Heart left ventricle (tissue), 16 donors: ENCODE measurements at regions not wholly inside any gene's neighbourhood (a gene's known extent, or its start where the extent isn't known, plus 50 kb on each side); places are given as distances from the start of the nearest gene placed in this dataset.

Experiments used
- ATAC-seq, 4 donors: fragments of 200-7000 bp; cut with Tn5 transposase; one replicate each; pipeline ENCODE4 v1.9.1; 2020 to 2022; ENCODE audit warnings: moderate library complexity in 4 of 4, mild to moderate bottlenecking in 3 of 4, moderate number of reproducible peaks in 1 of 4
- DNase-seq, 5 donors: peaks; one replicate each; pipeline ENCODE4 v3.0.0-alpha.2; 2020
- H3K27ac ChIP-seq, 12 donors: fragments of 200-600 bp; sonication (generic) in 4 of 12; one replicate each; pipeline versions ENCODE4 v1.5.0 to v1.8.0; 2016 to 2022; ENCODE audit warnings: mild to moderate bottlenecking in 2 of 12
- H3K27me3 ChIP-seq, 9 donors: fragments of 200-600 bp; sonication (generic) in 2 of 9; one replicate each; pipeline versions ENCODE4 v1.5.1 to v1.8.0; 2016 to 2022; ENCODE audit warnings: mild to moderate bottlenecking in 3 of 9
- H3K36me3 ChIP-seq, 9 donors: fragments of 200-600 bp; sonication (generic) in 2 of 9; one replicate each; pipeline versions ENCODE4 v1.5.0 to v1.8.0; 2018 to 2022; ENCODE audit warnings: mild to moderate bottlenecking in 2 of 9
- H3K4me1 ChIP-seq, 12 donors: fragments of 200-600 bp; sonication (generic) in 4 of 12; one replicate each; pipeline versions ENCODE4 v1.5.0 to v1.8.0; 2016 to 2022; ENCODE audit warnings: mild to moderate bottlenecking in 3 of 12
- H3K4me3 ChIP-seq, 12 donors: fragments of 200-600 bp; sonication (generic) in 4 of 12; one replicate each; pipeline versions ENCODE4 v1.5.0 to v1.8.0; 2017 to 2022; ENCODE audit warnings: mild to moderate bottlenecking in 9 of 12, moderate library complexity in 4 of 12
- H3K9me3 ChIP-seq, 12 donors: fragments of 200-600 bp; sonication (generic) in 4 of 12; one replicate each; pipeline versions ENCODE4 v1.5.0 to v1.8.0; 2016 to 2022; ENCODE audit warnings: mild to moderate bottlenecking in 1 of 12
- POLR2A ChIP-seq, 2 donors: fragments of 450-650 bp; IDR thresholded peaks; one replicate each; pipeline ENCODE4 v1.6.1; 2017; ENCODE audit warnings: antibody characterized with exemption in 2 of 2, mild to moderate bottlenecking in 2 of 2, moderate library complexity in 2 of 2
- WGBS, 4 donors: extraction: QIAGEN DNeasy Blood & Tissue Kit in 2 of 4; methylation state at CpG; one replicate each; pipeline versions ENCODE4 v1.1.5 to v1.1.7; 2013 to 2018; 5-methylcytosine and 5-hydroxymethylcytosine counted together
- intact Hi-C, 10 donors: fragments of 100-400 bp; cut with DNase I; formaldehyde crosslinking; loops; one replicate each; pipeline versions ENCODE4 v1.11.1 to v1.14.2; 2022
- TF ChIP-seq, protein P1 (sequence below), 12 donors: fragments of 200-600 bp; sonication (generic) in 4 of 12; IDR thresholded peaks; one replicate each; pipeline versions ENCODE4 v1.5.0 to v1.8.0; 2018 to 2022; ENCODE audit warnings: antibody characterized with exemption in 12 of 12, mild to moderate bottlenecking in 5 of 12
- donor health status: ischemic (EF 13 %, LVEDD 7.1; RV severe dilation, severe dysfunction).
- donor health status: healthy with polysubstance abuse.
- donor health status: DM: no; HTN: yes; CAD: no.
- donor health status: DM: no; HTN: no; CAD: no.
- donor health status: ischemic (EF 25% LVEDD 6.9; RV normal size, moderate dysfunction).
- donor health status: ischemic (EF 25% LVEDD 5.7; RV mildly dilated, moderate dysfunction).
- donor health status: healthy.
- donor health status: DM: yes; HTN: yes; CAD: no.
- donor health status: ischemic (EF 35%, LVEDD 5.7; RV mildly dilated, moderate dysfunction).
- donor health status: nonischemic (EF 11% LVEDD 7.7; RV severe dilation, severe dysfunction).
- donor health status: DM: yes; HTN: yes; CAD: no.
- donor health status: PGD.
- donor health status: ischemic (EF 29% LVEDD 5.4; RV normal size, mild dysfunction).
- donor health status: nonischemic (EF 23%, LVEDD 6.1; RV moderate dilation, normal function).

DNA sequence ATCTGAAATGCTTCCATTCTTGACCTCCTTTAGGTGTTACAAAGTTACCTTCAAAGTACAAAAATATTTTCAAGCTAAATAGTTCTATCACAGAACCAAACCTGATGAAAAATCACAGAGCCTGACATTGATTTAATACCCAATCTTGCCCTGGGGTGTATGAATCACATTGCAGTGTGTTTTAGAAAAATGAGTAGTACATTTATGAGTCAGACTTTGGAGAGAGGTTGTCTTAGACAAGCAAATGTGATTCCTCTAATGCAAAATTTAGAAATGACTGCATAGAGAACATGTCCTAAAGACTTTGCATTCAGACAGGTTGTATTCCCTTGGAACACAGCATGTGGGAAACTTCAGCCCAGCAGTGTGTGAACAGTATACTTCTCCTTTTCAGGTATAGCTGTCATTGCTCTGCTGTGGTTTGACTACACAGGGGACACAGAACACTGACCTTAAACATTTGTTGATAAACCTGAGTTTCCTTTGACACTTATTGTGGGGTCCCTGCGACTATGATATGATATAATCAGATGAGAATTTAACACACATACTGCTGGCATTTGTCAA is 972.1 kb downstream of the JRKL start:
- Histone ChIP-seq H3K9me3 (peaks cover 0 to 12% (median 1%) of the 10 kb centered on the region in 12 donors), H3K4me3 (no peak overlapping the region), H3K36me3 (no peaks in the 10 kb centered on the region), H3K27ac (no peak overlapping the region), H3K4me1 (peaks cover 0 to 5% (median 0%) of the 10 kb centered on the region in 12 donors), H3K27me3 (no peaks in the 10 kb centered on the region)
- ATAC-seq (no peak), DNase-seq (no peak)
- intact Hi-C loops: no loop called here
- no peak for TF ChIP-seq POLR2A (IDR thresholded peaks at IDR 0.05)
- WGBS, 4 donors: 25 to 47% (median 31%) methylated on average over 1 of the region's 1 CpG

GRCh38 chr11:97363331-97363730 is 973.5 kb downstream of the JRKL start:
- Histone ChIP-seq H3K27ac (no peak overlapping the region), H3K36me3 (no peaks in the 10 kb centered on the region), H3K4me3 (no peak overlapping the region), H3K4me1 (peaks cover 0 to 5% (median 0%) of the 10 kb centered on the region in 12 donors), H3K27me3 (no peaks in the 10 kb centered on the region), H3K9me3 (peaks cover 0 to 19% (median 2%) of the 10 kb centered on the region in 12 donors)
- TF ChIP-seq POLR2A (IDR thresholded peaks at IDR 0.05): no peak
- TF ChIP-seq, protein P1, sequence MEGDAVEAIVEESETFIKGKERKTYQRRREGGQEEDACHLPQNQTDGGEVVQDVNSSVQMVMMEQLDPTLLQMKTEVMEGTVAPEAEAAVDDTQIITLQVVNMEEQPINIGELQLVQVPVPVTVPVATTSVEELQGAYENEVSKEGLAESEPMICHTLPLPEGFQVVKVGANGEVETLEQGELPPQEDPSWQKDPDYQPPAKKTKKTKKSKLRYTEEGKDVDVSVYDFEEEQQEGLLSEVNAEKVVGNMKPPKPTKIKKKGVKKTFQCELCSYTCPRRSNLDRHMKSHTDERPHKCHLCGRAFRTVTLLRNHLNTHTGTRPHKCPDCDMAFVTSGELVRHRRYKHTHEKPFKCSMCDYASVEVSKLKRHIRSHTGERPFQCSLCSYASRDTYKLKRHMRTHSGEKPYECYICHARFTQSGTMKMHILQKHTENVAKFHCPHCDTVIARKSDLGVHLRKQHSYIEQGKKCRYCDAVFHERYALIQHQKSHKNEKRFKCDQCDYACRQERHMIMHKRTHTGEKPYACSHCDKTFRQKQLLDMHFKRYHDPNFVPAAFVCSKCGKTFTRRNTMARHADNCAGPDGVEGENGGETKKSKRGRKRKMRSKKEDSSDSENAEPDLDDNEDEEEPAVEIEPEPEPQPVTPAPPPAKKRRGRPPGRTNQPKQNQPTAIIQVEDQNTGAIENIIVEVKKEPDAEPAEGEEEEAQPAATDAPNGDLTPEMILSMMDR (IDR thresholded peaks at IDR 0.05): no peak
- intact Hi-C loops: no loop called here
- DNase-seq: no peak
- ATAC-seq: no peak

DNA sequence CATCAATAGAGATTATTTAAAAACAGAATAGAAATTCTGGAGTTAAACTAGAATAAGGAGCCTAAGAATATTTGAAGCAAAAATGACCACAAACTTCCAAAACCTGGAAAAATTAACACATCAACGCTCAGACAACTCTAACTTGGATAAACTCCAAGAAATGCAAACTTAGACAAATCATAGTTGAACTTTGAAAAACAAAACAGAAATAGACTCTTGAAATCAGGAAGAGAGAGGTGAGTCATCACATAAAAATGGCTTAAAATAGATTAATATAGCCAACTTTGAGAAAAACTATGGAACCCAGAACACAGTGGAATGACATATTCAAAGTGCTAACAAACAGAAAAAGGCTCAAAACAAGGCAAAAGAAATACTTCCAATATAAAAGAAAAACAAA is 974.2 kb downstream of the JRKL start:
- Histone ChIP-seq H3K9me3 (peaks cover 0 to 20% (median 2%) of the 10 kb centered on the region in 12 donors), H3K4me1 (peaks cover 0 to 5% (median 0%) of the 10 kb centered on the region in 12 donors), H3K36me3 (no peaks in the 10 kb centered on the region), H3K27me3 (no peaks in the 10 kb centered on the region), H3K27ac (no peak overlapping the region), H3K4me3 (no peak overlapping the region)
- TF ChIP-seq, protein P1 (IDR thresholded peaks at IDR 0.05): no peak
- TF ChIP-seq POLR2A (IDR thresholded peaks at IDR 0.05): no peak
- DNase-seq: no peak
- WGBS, 4 donors: 30 to 48% (median 39%) methylated on average over 1 of the region's 1 CpG
- ATAC-seq: no peak
- intact Hi-C loops: no loop called here

DNA sequence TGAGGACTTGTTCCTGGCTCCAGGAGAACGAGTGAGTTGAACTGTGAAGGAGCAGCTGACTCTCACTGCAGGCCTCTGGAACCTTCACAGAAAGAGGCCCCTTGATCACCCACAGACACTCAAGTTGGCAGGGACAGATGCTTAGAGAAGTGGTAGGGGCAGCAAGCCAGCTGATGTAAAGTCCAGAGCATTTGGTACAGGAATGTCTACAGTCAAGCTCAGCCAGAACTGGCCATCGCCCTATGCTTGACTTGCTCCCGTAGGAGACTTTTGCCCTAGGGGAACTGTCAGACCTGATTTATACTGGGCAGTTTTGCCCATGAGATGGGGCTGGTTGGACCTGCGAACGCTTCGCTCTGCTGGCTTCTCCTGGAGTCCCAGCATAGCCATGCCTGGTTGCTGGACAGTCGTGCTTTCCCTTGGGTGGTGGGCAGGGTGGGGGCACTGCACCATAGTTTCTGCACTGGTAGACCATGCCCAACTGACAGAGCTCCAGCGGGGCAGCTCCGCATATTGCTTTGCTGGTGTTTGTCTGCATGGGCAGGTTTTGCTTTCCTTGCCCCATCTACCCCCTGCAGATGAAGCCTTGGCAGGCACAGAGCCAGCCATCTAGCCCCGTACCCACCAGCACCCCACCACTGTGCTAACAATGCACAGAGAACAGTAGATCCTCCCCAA is 977.7 kb downstream of the JRKL start:
- Histone ChIP-seq H3K27me3 (no peaks in the 10 kb centered on the region), H3K36me3 (no peaks in the 10 kb centered on the region), H3K27ac (no peak overlapping the region), H3K9me3 (peaks cover 0 to 36% (median 4%) of the 10 kb centered on the region in 12 donors), H3K4me3 (no peak overlapping the region), H3K4me1 (peaks cover 0 to 5% (median 0%) of the 10 kb centered on the region in 12 donors)
- no peak for TF ChIP-seq POLR2A (IDR thresholded peaks at IDR 0.05)
- TF ChIP-seq, protein P1 (IDR thresholded peaks at IDR 0.05): no peak
- DNase-seq (no peak), ATAC-seq (no peak)
- intact Hi-C loops: no loop called here
- whole genome bisulfite sequencing, 4 donors: 93 to 96% (median 95%) methylated on average over 6 to 10 of the region's 10 CpGs
